OCI-LY3 (cell line): ENCODE measurements at regions not wholly inside any gene's neighbourhood (a gene's known extent, or its start where the extent isn't known, plus 50 kb on each side); places are given as distances from the start of the nearest gene placed in this dataset.

ENCODE experiments used
- H2AFZ ChIP-seq: fragments of 200-600, 300-600 bp; shearing (Covaris generic); 2 replicates; pipeline ENCODE4 v1.6.0; 2014; ENCODE audit warnings: antibody characterized with exemption, low read depth, low read length
- H3K27ac ChIP-seq: fragments of 200-600, 300-600 bp; sonication (generic); 2 replicates; pipeline ENCODE4 v1.5.1; 2014; ENCODE audit warnings: mild to moderate bottlenecking, low read length, moderate library complexity, mixed read lengths
- H3K27me3 ChIP-seq: fragments of 200-600, 300-600 bp; sonication (generic); 2 replicates; pipeline ENCODE4 v1.6.1; 2014; ENCODE audit warnings: low read depth, low read length, mixed read lengths
- H3K36me3 ChIP-seq: fragments of 200-600, 300-600 bp; sonication (generic); replicated peaks from 2 replicates; pipeline ENCODE3; 2014; ENCODE audit warnings: low read depth, low read length, mixed read lengths
- H3K4me1 ChIP-seq: fragments of 300-600, 200-600 bp; sonication (generic); 2 replicates; pipeline ENCODE4 v1.6.1; 2014; ENCODE audit warnings: low read length, mixed read lengths
- H3K4me2 ChIP-seq: fragments of 200-600, 300-600 bp; sonication (generic); 2 replicates; pipeline ENCODE4 v1.6.1; 2014; ENCODE audit warnings: low read length, mixed read lengths
- H3K4me3 ChIP-seq: fragments of 300-600, 200-600 bp; sonication (generic); 2 replicates; pipeline ENCODE4 v1.5.1; 2014; ENCODE audit warnings: antibody characterized with exemption, mild to moderate bottlenecking, low read length, moderate library complexity
- H3K79me2 ChIP-seq: fragments of 300-600, 200-600 bp; shearing (Covaris generic); 2 replicates; pipeline ENCODE4 v1.6.1; 2014; ENCODE audit warnings: mild to moderate bottlenecking, low read length, mixed read lengths
- H3K9ac ChIP-seq: fragments of 300-600, 200-600 bp; shearing (Covaris generic); 2 replicates; pipeline ENCODE4 v1.6.0; 2014; ENCODE audit warnings: mild to moderate bottlenecking, low read length, moderate library complexity
- H3K9me3 ChIP-seq: fragments of 200-600, 300-600 bp; shearing (Covaris generic); 2 replicates; pipeline ENCODE4 v1.6.1; 2014; ENCODE audit warnings: low read length, mixed read lengths; ENCODE audit not compliant: insufficient read depth
- H4K20me1 ChIP-seq: fragments of 200-600, 300-600 bp; sonication (generic); 2 replicates; pipeline ENCODE4 v1.6.1; 2016; ENCODE audit warnings: low read length, mixed read lengths; ENCODE audit not compliant: insufficient read depth
- CTCF ChIP-seq: fragments of 200-600, 300-600 bp; sonication (generic); IDR thresholded peaks from 2 replicates; pipeline ENCODE4 v1.5.1; 2014; ENCODE audit warnings: antibody characterized with exemption, low read length, low read depth
- EZH2phosphoT487 ChIP-seq: fragments of 200-600 bp; shearing (Covaris generic); IDR thresholded peaks from 2 replicates; pipeline ENCODE4 v1.6.1; 2018; ENCODE audit warnings: antibody characterized with exemption, mixed run types, low read depth

GRCh38 chr2:115921541-115921940 is 1479.1 kb downstream of the DPP10 start:
- TF ChIP-seq CTCF (no peak), EZH2phosphoT487 (no peak)
- no peak overlapping the region for H3K27ac ChIP-seq
- H3K9ac ChIP-seq = no peak overlapping the region

GRCh38 chr2:115939902-115940301 is 1497.5 kb downstream of the DPP10 start:
- no peaks in the 10 kb centered on the region for H3K9me3 ChIP-seq
- H3K79me2 ChIP-seq = no peaks in the 10 kb centered on the region

More at GRCh38 chr2:115921541-115921940, 1479.1 kb downstream of the DPP10 start:
- Histone ChIP-seq H3K9me3 (no peaks in the 10 kb centered on the region), H3K4me1 (no peaks in the 10 kb centered on the region), H3K36me3 (no peaks in the 10 kb centered on the region), H2AFZ (no peak overlapping the region), H3K79me2 (no peaks in the 10 kb centered on the region), H3K27me3 (no peaks in the 10 kb centered on the region), H3K4me2 (no peak overlapping the region), H3K4me3 (no peak overlapping the region), H4K20me1 (no peaks in the 10 kb centered on the region)

GRCh38 chr2:115942800-115943199 is 1500.4 kb downstream of the DPP10 start:
- Histone ChIP-seq H4K20me1 (no peaks in the 10 kb centered on the region), H3K27ac (no peak overlapping the region), H3K4me1 (no peaks in the 10 kb centered on the region), H3K9me3 (no peaks in the 10 kb centered on the region), H3K4me3 (no peak overlapping the region), H3K36me3 (no peaks in the 10 kb centered on the region), H3K27me3 (no peaks in the 10 kb centered on the region), H3K79me2 (no peaks in the 10 kb centered on the region), H3K9ac (no peak overlapping the region), H2AFZ (no peak overlapping the region), H3K4me2 (no peak overlapping the region)
- no peak for TF ChIP-seq CTCF
- no peak for TF ChIP-seq EZH2phosphoT487

More at GRCh38 chr2:115939902-115940301, 1497.5 kb downstream of the DPP10 start:
- Histone ChIP-seq H3K27ac (no peak overlapping the region), H3K4me1 (no peaks in the 10 kb centered on the region), H3K4me2 (no peak overlapping the region), H3K27me3 (no peaks in the 10 kb centered on the region), H3K36me3 (no peaks in the 10 kb centered on the region), H2AFZ (no peak overlapping the region), H4K20me1 (no peaks in the 10 kb centered on the region), H3K4me3 (no peak overlapping the region), H3K9ac (no peak overlapping the region)
- TF ChIP-seq CTCF = no peak
- no peak for TF ChIP-seq EZH2phosphoT487

- TF ChIP-seq EZH2phosphoT487 = no peak
- no peak for TF ChIP-seq CTCF
- no peaks in the 10 kb centered on the region for H3K9me3 ChIP-seq
- no peaks in the 10 kb centered on the region for H4K20me1 ChIP-seq
- H3K4me1 ChIP-seq = no peaks in the 10 kb centered on the region
- H3K27me3 ChIP-seq = no peaks in the 10 kb centered on the region
- H2AFZ ChIP-seq = no peak overlapping the region
- no peaks in the 10 kb centered on the region for H3K36me3 ChIP-seq
- H3K79me2 ChIP-seq = no peaks in the 10 kb centered on the region
- no peak overlapping the region for H3K27ac ChIP-seq
- no peak overlapping the region for H3K4me3 ChIP-seq
- H3K4me2 ChIP-seq = no peak overlapping the region
- no peak overlapping the region for H3K9ac ChIP-seq
These were observed 1503.9 kb downstream of the DPP10 start for GRCh38 chr2:115946341-115946740.
